ENCODE measurements at regions not wholly inside any gene's neighbourhood (a gene's known extent, or its start where the extent isn't known, plus 50 kb on each side); places are given as distances from the start of the nearest gene placed in this dataset.
A peak's percentile ranks its signal among the peaks of the same experiment; 100 is the strongest.

DNA sequence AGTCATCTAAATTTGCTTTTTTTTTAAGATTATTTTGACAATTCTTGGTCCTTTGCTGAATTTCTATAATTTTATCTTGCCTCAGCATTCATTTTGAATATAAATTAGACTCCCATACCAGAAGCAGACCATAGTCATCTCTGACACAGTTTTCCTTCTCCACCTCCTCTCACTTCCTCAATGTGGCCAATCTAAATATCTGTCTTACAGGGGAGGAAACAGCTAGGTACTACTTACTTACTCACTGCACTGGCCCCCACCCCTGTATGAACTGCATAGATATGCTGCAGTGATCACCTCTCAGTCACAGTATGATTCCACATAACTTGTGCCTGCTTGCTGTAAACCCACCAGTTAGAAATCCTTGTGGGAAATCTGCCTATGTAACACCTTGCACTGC is 665.6 kb downstream of the FGF9 start:
- DNase-seq: no peak

DNA sequence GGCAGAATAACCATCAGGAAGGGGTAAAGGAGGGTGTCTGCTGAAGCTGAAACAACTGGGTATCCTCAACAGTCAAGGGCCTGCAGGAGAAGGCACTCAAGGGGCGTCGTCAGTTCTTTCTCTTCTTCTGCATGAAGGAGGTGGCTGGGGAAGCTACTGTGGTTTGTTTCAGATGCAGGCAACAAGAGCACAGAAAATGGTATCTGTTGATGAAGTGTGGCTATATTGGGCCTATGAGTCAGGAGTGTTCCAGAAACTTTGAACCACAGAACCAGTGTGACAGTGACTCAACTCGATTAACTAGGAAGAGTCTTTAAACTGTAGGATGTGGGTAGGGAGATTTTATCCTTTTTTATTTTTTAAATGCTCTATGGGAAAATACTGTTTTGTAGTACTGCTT is 686.3 kb downstream of the FGF9 start:
- peak; percentile 1 for DNase-seq

DNA sequence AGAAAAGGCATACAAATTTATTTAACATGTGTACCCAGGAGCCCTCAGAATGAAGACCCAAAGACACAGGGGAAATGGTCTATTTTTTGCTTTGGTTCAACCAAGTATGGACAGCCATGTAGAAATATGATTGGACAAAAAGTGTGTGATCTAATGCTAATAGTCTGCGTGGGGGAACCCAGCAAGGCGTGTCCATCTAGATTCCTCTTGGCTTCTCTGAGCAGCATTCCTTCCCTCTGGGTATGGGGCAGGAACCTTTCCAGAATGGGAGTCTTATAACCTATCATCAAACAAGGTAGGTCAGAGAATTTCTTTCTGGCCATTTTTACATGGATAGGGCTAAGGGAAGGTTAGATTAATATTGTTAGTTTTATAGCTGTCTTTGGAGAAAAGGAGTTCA is 698.2 kb downstream of the FGF9 start:
- DNase-seq: no peak

- no peak for DNase-seq
Observed at GRCh38 chr13:22369840-22370239, 699.0 kb downstream of the FGF9 start.

GRCh38 chr13:22372261-22372660 is 701.4 kb downstream of the FGF9 start:
- DNase-seq: no peak

DNA sequence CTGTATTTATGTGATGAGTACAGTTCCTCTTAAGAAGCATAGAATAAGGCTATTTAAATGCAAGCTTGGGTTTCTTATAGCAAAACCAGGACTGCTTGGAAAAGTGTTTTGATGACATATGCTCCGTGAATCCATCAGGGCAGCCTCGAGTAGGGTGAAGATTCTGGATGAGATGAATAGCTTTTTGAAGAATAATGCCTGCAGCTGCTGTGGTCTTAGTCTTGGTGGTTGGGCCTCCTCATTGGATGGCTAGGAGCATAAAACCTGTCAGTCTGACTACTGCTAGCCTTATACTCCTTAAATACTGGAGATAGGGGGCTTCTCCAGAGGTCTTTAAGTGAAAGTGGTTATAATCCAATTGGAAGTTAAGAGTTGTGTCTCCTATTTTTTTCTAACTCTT is 704.3 kb downstream of the FGF9 start:
- DNase-seq: no peak

DNA sequence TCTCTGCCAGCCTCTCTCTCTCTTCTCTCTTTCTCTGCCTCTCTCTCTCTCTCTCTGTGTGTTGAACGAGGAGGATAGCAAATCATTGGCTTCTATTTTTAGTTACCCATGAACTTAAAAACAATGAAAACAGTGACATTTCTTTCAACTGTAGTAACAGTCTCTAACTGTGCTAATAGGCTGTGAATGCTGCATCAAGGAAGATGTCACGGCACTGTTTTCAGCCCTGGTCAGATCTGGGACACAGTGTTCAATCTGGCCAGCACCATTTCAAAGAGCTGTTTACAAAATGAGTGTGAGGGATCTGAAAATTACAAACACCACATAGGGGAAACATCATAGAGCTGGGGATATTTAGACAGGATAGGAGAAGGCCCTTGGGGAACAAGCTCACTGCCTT is 717.0 kb downstream of the FGF9 start:
- DNase-seq: no peak

- DNase-seq: no peak
Observed at GRCh38 chr13:22399801-22400420, 729.0 kb downstream of the FGF9 start.

- DNase-seq: no peak
Observed at GRCh38 chr13:22402682-22403081, 731.8 kb downstream of the FGF9 start.

- DNase-seq: no peak
Observed at GRCh38 chr13:22403144-22403543, 732.3 kb downstream of the FGF9 start.

DNA sequence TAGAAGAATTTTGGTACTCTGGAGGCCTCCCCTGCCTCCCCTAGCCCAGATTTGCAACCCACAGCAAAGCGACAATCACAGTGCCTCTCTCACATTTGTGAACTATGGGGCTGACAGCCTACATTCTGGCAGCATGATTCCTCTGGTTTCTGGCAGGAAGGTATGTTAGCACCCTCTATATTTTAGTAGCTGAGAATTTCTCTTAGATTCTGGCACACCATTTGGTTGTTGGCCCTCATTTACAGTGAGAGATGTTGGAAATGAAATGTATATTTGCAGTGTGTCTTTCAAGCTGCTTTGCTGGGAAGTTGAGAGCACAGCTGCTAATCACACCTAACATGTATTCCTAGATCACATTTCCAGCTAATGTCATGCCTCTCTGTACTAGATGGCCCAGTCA is 735.0 kb downstream of the FGF9 start:
- no peak for DNase-seq

- no peak for DNase-seq
Observed at GRCh38 chr13:22412452-22412851, 741.6 kb downstream of the FGF9 start.

GRCh38 chr13:22422023-22422422 is 751.1 kb downstream of the FGF9 start:
- DNase-seq: no peak

DNA sequence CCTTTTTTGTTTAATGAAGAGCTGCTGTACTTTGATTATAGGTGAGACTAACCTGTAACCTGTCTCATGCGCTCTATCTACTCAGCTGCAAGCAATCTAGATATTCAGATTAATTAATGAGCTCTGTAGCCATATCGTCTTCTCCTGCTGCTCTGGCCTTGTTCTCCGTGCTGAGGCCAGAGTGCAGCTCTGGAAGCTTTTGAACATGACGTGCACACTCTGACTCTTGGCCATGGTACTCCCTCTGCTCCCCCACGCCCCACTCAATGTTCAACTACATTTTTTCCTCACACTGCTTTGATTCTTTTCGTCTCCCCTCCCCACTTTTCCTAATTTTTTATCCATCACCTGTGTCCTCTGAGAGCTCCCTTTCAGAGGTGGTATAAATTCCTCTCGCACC is 751.8 kb downstream of the FGF9 start:
- no peak for DNase-seq

DNA sequence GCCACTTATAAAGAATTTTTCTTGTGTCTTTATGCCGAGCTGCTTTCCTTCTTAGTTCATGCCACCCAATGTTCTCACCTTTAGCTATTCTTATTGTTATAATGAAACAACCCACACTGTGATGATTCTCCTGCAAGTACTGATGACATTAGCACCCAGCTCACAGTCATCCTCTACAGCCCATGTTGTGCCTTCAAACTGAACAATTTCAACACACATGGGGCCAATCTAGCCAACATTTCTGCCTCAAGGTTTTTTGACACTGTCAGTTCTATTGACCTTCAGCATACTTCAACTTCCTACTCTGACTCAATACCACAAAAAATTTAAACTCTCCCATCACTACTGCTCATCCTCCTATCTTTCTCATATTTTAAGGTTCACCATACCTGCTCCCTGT is 752.4 kb downstream of the FGF9 start:
- DNase-seq: no peak

DNA sequence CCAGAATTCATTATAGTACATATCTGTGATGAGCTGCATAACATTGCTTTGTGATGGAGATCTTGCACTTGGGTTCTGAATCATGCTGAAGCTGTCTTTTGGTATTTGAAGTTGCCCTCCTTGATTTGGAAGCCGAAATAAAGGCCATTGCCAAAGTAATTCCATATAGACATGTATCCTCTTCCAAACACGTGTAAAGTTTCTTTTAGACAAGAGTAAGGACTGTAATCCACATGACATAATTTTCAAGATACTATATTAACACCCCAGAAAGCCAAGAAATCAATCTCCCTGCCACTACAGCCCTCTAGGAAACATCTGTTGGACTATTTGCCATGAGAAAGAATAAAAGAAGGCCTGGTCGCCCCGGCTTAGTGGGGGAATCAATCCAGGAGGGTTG is 754.2 kb downstream of the FGF9 start:
- no peak for DNase-seq

DNA sequence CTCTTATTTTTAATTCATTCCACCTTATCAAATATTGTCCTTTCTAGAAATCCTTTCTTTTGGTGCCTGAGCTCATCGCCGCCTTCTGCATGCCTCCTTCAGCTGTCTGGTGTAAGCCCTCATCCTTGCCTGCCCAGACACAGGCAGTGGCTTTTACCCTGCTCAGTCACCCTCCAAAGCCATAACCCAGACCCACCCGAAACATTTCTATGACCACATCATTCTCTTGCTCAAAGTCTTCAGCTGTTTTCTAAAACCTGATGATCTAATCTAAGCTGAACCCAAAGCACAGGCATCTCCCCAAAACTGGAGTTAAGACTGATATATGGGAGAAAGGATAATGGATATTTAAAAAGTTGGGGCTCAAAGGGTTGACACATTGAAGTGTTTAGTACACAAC is 753.7 kb upstream of the SGCG start:
- no peak for DNase-seq

DNA sequence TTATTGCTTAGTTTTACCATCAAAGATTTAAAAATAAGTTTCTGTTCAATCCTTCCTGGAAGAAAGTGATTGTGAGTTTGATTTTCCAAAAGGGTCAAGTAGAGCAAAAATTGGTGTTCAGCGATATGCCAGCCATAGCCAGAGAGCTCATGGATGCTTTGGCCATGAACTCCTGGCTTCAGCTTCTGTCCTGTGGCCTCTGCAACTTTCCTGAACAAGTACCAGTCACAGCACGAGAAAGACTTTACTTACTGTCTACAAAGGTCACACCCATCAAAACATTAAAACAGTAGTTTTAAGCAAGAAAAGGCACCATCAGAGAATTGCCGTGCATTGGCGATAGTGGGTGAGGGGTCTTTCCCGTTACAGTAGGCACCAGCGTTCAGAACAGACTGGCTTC is 753.0 kb upstream of the SGCG start:
- no peak for DNase-seq

DNA sequence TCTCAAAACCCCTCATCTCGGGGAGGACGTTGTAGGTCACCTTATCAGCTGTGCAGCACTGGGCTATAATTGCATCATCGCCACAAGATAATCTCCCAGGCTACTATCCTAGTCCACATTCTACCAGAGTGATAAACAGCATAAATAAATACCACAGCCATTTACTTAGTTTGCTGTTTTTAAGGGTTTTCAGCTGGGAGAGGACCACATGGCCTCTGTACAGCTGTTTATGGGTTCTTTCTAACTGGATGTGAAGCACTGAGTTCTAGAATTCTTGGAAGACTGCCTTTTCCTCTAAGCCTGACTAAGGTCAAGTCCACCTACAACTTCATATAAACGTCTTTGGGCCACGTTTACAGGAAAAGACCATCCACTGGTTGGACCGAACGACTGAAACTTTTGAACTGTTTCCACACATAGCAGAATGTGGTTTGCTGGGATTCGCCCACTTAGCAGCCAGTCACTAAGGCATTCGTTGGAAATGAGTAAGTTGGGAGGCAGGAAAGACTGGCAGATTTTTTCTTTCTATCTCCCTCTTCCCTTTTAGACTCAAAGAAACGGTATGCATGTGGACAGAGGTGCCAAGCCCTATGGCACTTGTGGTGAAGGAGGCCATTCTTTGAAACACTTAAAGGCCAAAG is 752.5 kb upstream of the SGCG start:
- peak; percentile 4 for DNase-seq

DNA sequence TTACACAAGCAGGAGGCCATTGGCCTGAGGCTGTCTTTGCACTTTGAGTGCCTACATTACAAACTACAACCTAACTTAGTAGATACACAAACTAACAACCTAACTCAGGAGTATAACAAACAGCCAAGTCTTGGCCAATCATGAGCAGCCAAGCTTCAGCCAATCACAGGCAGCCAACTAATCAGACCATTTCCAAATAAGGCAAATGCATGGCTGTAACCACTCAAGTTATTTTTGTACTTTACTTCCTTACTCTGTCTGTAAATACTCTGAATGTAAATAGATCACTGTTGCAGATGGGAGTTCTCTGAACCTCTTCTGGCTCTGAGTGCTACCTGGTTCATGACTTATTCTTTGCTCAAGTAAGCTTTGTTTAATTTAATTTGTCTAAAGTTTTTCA is 748.1 kb upstream of the SGCG start:
- DNase-seq: no peak

- DNase-seq: no peak
Observed at GRCh38 chr13:22447132-22447886, 733.5 kb upstream of the SGCG start.

GRCh38 chr13:22449251-22449650 is 731.5 kb upstream of the SGCG start:
- DNase-seq: no peak

DNA sequence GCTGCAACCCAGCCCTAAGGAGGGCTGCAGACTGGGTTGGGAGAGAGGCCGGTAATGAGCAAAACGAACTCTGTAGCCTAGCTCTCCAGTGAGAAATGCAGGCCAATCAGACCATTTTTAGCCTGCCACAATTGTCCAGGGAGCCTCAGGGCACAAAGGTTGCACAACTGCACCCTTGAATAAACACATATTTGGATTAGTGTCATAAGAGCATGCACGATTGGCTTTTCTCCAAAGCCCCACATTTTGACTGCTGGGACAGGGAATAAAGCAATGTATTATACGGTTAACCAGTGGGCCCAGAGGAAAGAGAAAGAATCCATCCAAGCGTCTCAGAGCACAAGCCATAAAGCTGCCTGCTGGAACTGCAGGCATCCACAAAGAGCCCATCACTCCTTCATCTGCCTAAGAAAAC is 729.4 kb upstream of the SGCG start:
- no peak for DNase-seq

DNA sequence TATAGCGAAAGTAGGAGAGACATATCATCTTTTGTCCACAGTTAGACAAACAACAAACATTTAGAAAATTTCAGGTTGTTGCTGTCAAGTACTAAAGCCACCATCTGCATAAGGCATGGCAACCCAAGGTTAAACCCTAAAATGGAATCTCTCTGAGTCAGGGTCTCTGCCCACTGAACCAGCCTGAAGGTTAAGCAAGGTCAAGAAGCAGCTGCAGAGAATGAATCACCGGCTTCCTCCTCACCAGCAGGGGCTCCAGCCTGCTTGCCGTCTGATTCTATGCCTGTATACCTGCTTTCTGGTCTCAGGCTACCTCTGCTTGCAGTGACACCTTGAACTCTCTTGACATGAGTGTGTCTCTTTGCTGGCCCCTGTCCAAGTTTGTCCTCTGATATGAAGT is 726.2 kb upstream of the SGCG start:
- DNase-seq: no peak

GRCh38 chr13:22455036-22455435 is 725.7 kb upstream of the SGCG start:
- DNase-seq: no peak
